H1 (cell line): ENCODE measurements at regions not wholly inside any gene's neighbourhood (a gene's known extent, or its start where the extent isn't known, plus 50 kb on each side); places are given as distances from the start of the nearest gene placed in this dataset.

Experiments used
- CTCF ChIA-PET: fragments of 300-600 bp; sonication (Branson Sonifier 250); formaldehyde crosslinking; loops from one replicate; lab custom pipeline; 2021; ENCODE audit not compliant: partially characterized antibody; lab: Charles Lee
- POLR2A ChIA-PET: fragments of 300-600 bp; sonication (Branson Sonifier 250); formaldehyde crosslinking; loops from one replicate; lab custom pipeline; 2021; ENCODE audit warnings: inconsistent platforms; ENCODE audit not compliant: partially characterized antibody; lab: Charles Lee
- DNase-seq, 2 experiments: peaks; one replicate each; pipeline versions ENCODE4 v3.0.0 to v3.0.0-alpha.2; 2010 to 2022; ENCODE audit warnings: low spot score in 2 of 2, low read depth in 1 of 2, mixed read lengths in 1 of 2
- FAIRE-seq: peaks from 2 replicates; lab custom pipeline; 2011; peaks lifted over from hg19 to GRCh38; lab: Jason Lieb, UNC
- H2AFZ ChIP-seq: 2 replicates; pipeline ENCODE4 v1.8.1; 2012; ENCODE audit warnings: low read length, inconsistent platforms
- H2AK5ac ChIP-seq: 2 replicates; pipeline ENCODE4 v1.6.1; 2013; ENCODE audit warnings: low read depth, low read length
- H2BK120ac ChIP-seq: replicated peaks from 2 replicates; pipeline ENCODE3; 2013; ENCODE audit warnings: low read depth, low read length, inconsistent platforms
- H2BK12ac ChIP-seq: 2 replicates; pipeline ENCODE4 v1.6.1; 2013; ENCODE audit warnings: low read depth, low read length
- H2BK15ac ChIP-seq: 2 replicates; pipeline ENCODE4 v1.6.1; 2013; ENCODE audit warnings: low read length
- H2BK20ac ChIP-seq: 2 replicates; pipeline ENCODE4 v1.6.1; 2013; ENCODE audit warnings: low read length
- H2BK5ac ChIP-seq: 2 replicates; pipeline ENCODE4 v1.6.1; 2013; ENCODE audit warnings: low read depth, low read length
- H3K14ac ChIP-seq: 2 replicates; pipeline ENCODE4 v1.6.1; 2013; ENCODE audit warnings: inconsistent platforms; ENCODE audit not compliant: insufficient read length
- H3K18ac ChIP-seq: 2 replicates; pipeline ENCODE4 v1.6.1; 2013; ENCODE audit warnings: low read length; ENCODE audit errors: extremely low read depth
- H3K23ac ChIP-seq: 2 replicates; pipeline ENCODE4 v1.6.1; 2013; ENCODE audit warnings: inconsistent platforms; ENCODE audit not compliant: insufficient read length
- H3K23me2 ChIP-seq: 2 replicates; pipeline ENCODE4 v1.6.1; 2013; ENCODE audit warnings: low read depth, low read length
- H3K27ac ChIP-seq: 2 replicates; pipeline ENCODE4 v1.6.1; 2011; ENCODE audit warnings: low read depth, low read length, inconsistent platforms
- H3K27me3 ChIP-seq, 4 experiments: replicated peaks in 1 of 4; 1 replicate in 1 of 4; 2 replicates in 3 of 4; pipeline versions ENCODE4 v1.6.1 to v1.8.1; 2011 to 2013; ENCODE audit warnings: low read length in 3 of 4, mild to moderate bottlenecking in 3 of 4, inconsistent platforms in 2 of 4, mixed read lengths in 2 of 4, moderate library complexity in 1 of 4; ENCODE audit not compliant: control insufficient read depth in 3 of 4, insufficient read depth in 3 of 4; ENCODE audit errors: extremely low read depth in 1 of 4
- H3K36me3 ChIP-seq, 4 experiments: 2 replicates each; pipeline versions ENCODE4 v1.6.1 to v1.8.1; 2011 to 2013; ENCODE audit warnings: mild to moderate bottlenecking in 4 of 4, low read length in 3 of 4, moderate library complexity in 2 of 4, control low read depth in 1 of 4, inconsistent platforms in 1 of 4; ENCODE audit not compliant: insufficient read depth in 4 of 4, control insufficient read depth in 2 of 4
- H3K4ac ChIP-seq: replicated peaks from 2 replicates; pipeline ENCODE3; 2013; ENCODE audit warnings: low read length, low read depth, mixed read lengths, inconsistent platforms; ENCODE audit not compliant: insufficient read length
- H3K4me1 ChIP-seq, 4 experiments: replicated peaks in 1 of 4; 1 replicate in 1 of 4; 2 replicates in 3 of 4; pipeline versions ENCODE4 v1.6.1 to v1.8.1; 2011 to 2013; ENCODE audit warnings: low read length in 3 of 4, inconsistent platforms in 2 of 4, mixed read lengths in 1 of 4; ENCODE audit not compliant: insufficient read depth in 4 of 4, control insufficient read depth in 3 of 4
- H3K4me2 ChIP-seq, 2 experiments: 2 replicates each; pipeline versions ENCODE4 v1.6.1 to v1.8.1; 2011 to 2013; ENCODE audit warnings: low read depth in 2 of 2, low read length in 2 of 2, control low read depth in 1 of 2, inconsistent platforms in 1 of 2, mild to moderate bottlenecking in 1 of 2; ENCODE audit not compliant: insufficient read depth in 1 of 2
- H3K4me3 ChIP-seq, 4 experiments: fragments of 200-600, 300-600 bp in 1 of 4; sonication (generic), shearing (Covaris generic), sonication (Bioruptor Twin) in 1 of 4; 2 replicates each; pipeline versions ENCODE4 v1.5.1 to v1.8.1; 2011 to 2016; ENCODE audit warnings: low read length in 4 of 4, low read depth in 3 of 4, control low read depth in 2 of 4, inconsistent platforms in 2 of 4, mild to moderate bottlenecking in 2 of 4, mixed read lengths in 1 of 4, moderate library complexity in 1 of 4; ENCODE audit not compliant: insufficient read depth in 2 of 4; ENCODE audit errors: extremely low read depth in 1 of 4
- H3K56ac ChIP-seq: replicated peaks from 2 replicates; pipeline ENCODE3; 2013; ENCODE audit warnings: low read depth, mild to moderate bottlenecking, mixed read lengths, low read length, inconsistent platforms; ENCODE audit not compliant: insufficient read length
- H3K79me1 ChIP-seq: 2 replicates; pipeline ENCODE4 v1.6.1; 2013; ENCODE audit warnings: low read depth, low read length, control low read depth
- H3K79me2 ChIP-seq, 2 experiments: 2 replicates each; pipeline versions ENCODE4 v1.6.1 to v1.8.1; 2012 to 2013; ENCODE audit warnings: low read length in 2 of 2, mild to moderate bottlenecking in 2 of 2, inconsistent platforms in 1 of 2; ENCODE audit not compliant: insufficient read depth in 2 of 2, control insufficient read depth in 1 of 2
- H3K9ac ChIP-seq, 4 experiments: replicated peaks in 1 of 4; 1 replicate in 1 of 4; 2 replicates in 3 of 4; pipeline versions ENCODE4 v1.6.1 to v1.8.1; 2011 to 2013; ENCODE audit warnings: low read depth in 3 of 4, low read length in 3 of 4, control low read depth in 2 of 4, mild to moderate bottlenecking in 2 of 4, moderate library complexity in 2 of 4, inconsistent platforms in 1 of 4; ENCODE audit errors: extremely low read depth in 1 of 4
- H3K9me3 ChIP-seq, 2 experiments: 2 replicates each; pipeline versions ENCODE4 v1.6.1 to v1.8.1; 2012 to 2013; ENCODE audit warnings: mild to moderate bottlenecking in 2 of 2, moderate library complexity in 2 of 2, control low read depth in 1 of 2, inconsistent platforms in 1 of 2, low read depth in 1 of 2, low read length in 1 of 2, mixed read lengths in 1 of 2; ENCODE audit not compliant: insufficient read depth in 2 of 2
- H4K20me1 ChIP-seq, 2 experiments: replicated peaks in 1 of 2; 2 replicates each; pipeline versions ENCODE3 to v1.8.1; 2011 to 2013; ENCODE audit warnings: inconsistent platforms in 2 of 2, low read length in 2 of 2, mild to moderate bottlenecking in 1 of 2; ENCODE audit not compliant: insufficient read depth in 2 of 2, control insufficient read depth in 1 of 2
- H4K5ac ChIP-seq: 2 replicates; pipeline ENCODE4 v1.6.1; 2013; ENCODE audit warnings: low read length, low read depth, mixed read lengths, inconsistent platforms; ENCODE audit not compliant: insufficient read length
- H4K8ac ChIP-seq: 2 replicates; pipeline ENCODE4 v1.8.0; 2013; ENCODE audit warnings: mild to moderate bottlenecking, moderate library complexity, low read length, inconsistent platforms; ENCODE audit not compliant: insufficient read depth; ENCODE audit errors: extremely low read depth
- H4K91ac ChIP-seq: replicated peaks from 2 replicates; pipeline ENCODE3; 2013; ENCODE audit warnings: low read length, mixed read lengths, inconsistent platforms; ENCODE audit not compliant: insufficient read length
- ASH2L ChIP-seq: fragments of 200-600, 300-600 bp; sonication (generic); IDR thresholded peaks from one replicate; pipeline ENCODE4 v1.7.1; 2017; ENCODE audit warnings: low read length
- BCL11A ChIP-seq, 2 experiments: IDR thresholded peaks; one replicate each; pipeline ENCODE4 v1.6.1; 2011; ENCODE audit warnings: low read depth in 2 of 2, low read length in 2 of 2, mild to moderate bottlenecking in 2 of 2
- BRCA1 ChIP-seq: IDR thresholded peaks from 2 replicates; pipeline ENCODE4 v1.6.1; 2012; ENCODE audit warnings: low read depth, low read length, improper control_type of control experiment
- E2F6 ChIP-seq: IDR thresholded peaks from 2 replicates; pipeline ENCODE4 v1.6.1; 2012; ENCODE audit warnings: inconsistent platforms
- FOSL1 ChIP-seq: IDR thresholded peaks from 2 replicates; pipeline ENCODE4 v1.6.1; 2011; ENCODE audit warnings: mild to moderate bottlenecking, low read depth, low read length, moderate library complexity; ENCODE audit not compliant: insufficient read depth
- GABPA ChIP-seq: IDR thresholded peaks from 2 replicates; pipeline ENCODE4 v1.6.1; 2011; ENCODE audit warnings: mild to moderate bottlenecking, low read length, moderate library complexity, borderline replicate concordance; ENCODE audit not compliant: insufficient read depth
- HDAC6 ChIP-seq: IDR thresholded peaks from one replicate; pipeline ENCODE4 v1.7.1; 2012; ENCODE audit warnings: low read depth, mild to moderate bottlenecking, inconsistent platforms, low read length, moderate library complexity
- JUN ChIP-seq: IDR thresholded peaks from 2 replicates; pipeline ENCODE4 v1.6.1; 2011; ENCODE audit warnings: low read depth, mild to moderate bottlenecking, improper control_type of control experiment, low read length
- MAFK ChIP-seq: IDR thresholded peaks from 2 replicates; pipeline ENCODE4 v1.6.1; 2012; ENCODE audit warnings: low read depth, mild to moderate bottlenecking, improper control_type of control experiment, low read length
- MAX ChIP-seq: IDR thresholded peaks from 2 replicates; pipeline ENCODE4 v1.6.1; 2012; ENCODE audit warnings: inconsistent platforms
- RNF2 ChIP-seq: fragments of 200-900, 300-1000 bp; sonication (generic); IDR thresholded peaks from 2 replicates; pipeline ENCODE4 v1.7.1; 2016; ENCODE audit warnings: borderline replicate concordance, low read depth, mild to moderate bottlenecking, antibody characterized with exemption, low read length; ENCODE audit not compliant: poor library complexity, severe bottlenecking; ENCODE audit errors: missing control alignments
- SIRT6 ChIP-seq: IDR thresholded peaks from one replicate; pipeline ENCODE4 v1.7.1; 2012; ENCODE audit warnings: low read length, inconsistent platforms
- WGBS, 2 experiments: shearing (Covaris generic) in 1 of 2; methylation state at CpG; one replicate each; pipeline versions ENCODE4 v1.1.6 to v1.1.7; 2013 to 2015; ENCODE audit warnings: low lambda C conversion rate in 2 of 2, mixed read lengths in 2 of 2, inconsistent platforms in 1 of 2, low coverage in 1 of 2, missing lambda C conversion rate in 1 of 2; ENCODE audit not compliant: insufficient replicate concordance in 2 of 2, insufficient coverage in 1 of 2, insufficient read length in 1 of 2; ENCODE audit errors: extremely low coverage in 1 of 2, missing lambda C conversion rate in 1 of 2; 5-methylcytosine and 5-hydroxymethylcytosine counted together

- H3K4me2 ChIP-seq, result no peak overlapping the region
- no peak overlapping the region for H3K4me3 ChIP-seq
- POLR2A ChIA-PET, result no interaction called here
- H2BK120ac ChIP-seq, result no peak overlapping the region
- H3K9me3 ChIP-seq, result no peaks in the 10 kb centered on the region
- CTCF ChIA-PET, result interaction anchor here (0.7 kb wide), 1 partner anchor 169 kb away, joined by 4 read pairs; no protein-coding TSS in a partner anchor
- no peak overlapping the region for H3K23ac ChIP-seq
- no peak overlapping the region for H4K8ac ChIP-seq
- H3K14ac ChIP-seq, result no peak overlapping the region
- H2BK20ac ChIP-seq, result no peak overlapping the region
- H3K4ac ChIP-seq, result no peak overlapping the region
- no peaks in the 10 kb centered on the region for H4K20me1 ChIP-seq
- no peak overlapping the region for H2BK12ac ChIP-seq
- H3K36me3 ChIP-seq, result no peaks in the 10 kb centered on the region
- FAIRE-seq (no peak), DNase-seq (no peak)
- no peak overlapping the region for H3K18ac ChIP-seq
- WGBS, 2 experiments, result 100% methylated on average over 1 of the region's 1 CpG; no CpG with 5 or more reads in 1 of the 2 experiments
- H2BK5ac ChIP-seq, result no peak overlapping the region
- no peak overlapping the region for H3K56ac ChIP-seq
- H3K9ac ChIP-seq, result no peak overlapping the region
- H3K27me3 ChIP-seq, result no peaks in the 10 kb centered on the region
- no peak overlapping the region for H4K91ac ChIP-seq
- H2AK5ac ChIP-seq, result no peak overlapping the region
- peaks cover 0 to 6% (median 3%) of the 10 kb centered on the region in 4 experiments; a peak in 4 of 7 replicates for H3K4me1 ChIP-seq
- H2BK15ac ChIP-seq, result no peak overlapping the region
- no peak overlapping the region for H2AFZ ChIP-seq
- H3K23me2 ChIP-seq, result no peaks in the 10 kb centered on the region
- no peak overlapping the region for H4K5ac ChIP-seq
- H3K27ac ChIP-seq, result no peak overlapping the region
- H3K79me2 ChIP-seq, result no peaks in the 10 kb centered on the region
- H3K79me1 ChIP-seq, result no peaks in the 10 kb centered on the region
- no peak for TF ChIP-seq E2F6
- no peak for TF ChIP-seq MAFK
- no peak for TF ChIP-seq FOSL1
- no peak for TF ChIP-seq HDAC6
- no peak for TF ChIP-seq RNF2
- TF ChIP-seq BRCA1, result no peak
- no peak for TF ChIP-seq GABPA
- no peak for TF ChIP-seq JUN
- no peak for TF ChIP-seq BCL11A (IDR thresholded peaks at IDR 0.05; ENCODE audit: low read depth in 2 of 2, low read length in 2 of 2)
- TF ChIP-seq SIRT6, result no peak
- TF ChIP-seq ASH2L, result no peak
- no peak for TF ChIP-seq MAX
Measured at GRCh38 chr3:110261141-110261540, 810.5 kb upstream of the NECTIN3 start.
